Astrocyte (in vitro differentiated cells and primary cell): ENCODE measurements at regions not wholly inside any gene's neighbourhood (a gene's known extent, or its start where the extent isn't known, plus 50 kb on each side); places are given as distances from the start of the nearest gene placed in this dataset.

Experiments
- CTCF ChIP-seq: IDR thresholded peaks from 2 replicates; pipeline ENCODE4 v1.5.1; 2011; ENCODE audit warnings: low read depth, mild to moderate bottlenecking, inconsistent platforms, low read length, moderate library complexity; ENCODE audit not compliant: insufficient read depth
- EZH2 ChIP-seq: IDR thresholded peaks from 2 replicates; pipeline ENCODE4 v1.6.1; 2012; ENCODE audit warnings: mild to moderate bottlenecking, low read length, inconsistent platforms; ENCODE audit not compliant: insufficient read depth

GRCh38 chr5:130871346-130872086 is 293.5 kb downstream of the HINT1 start:
- peak; percentile 48 for TF ChIP-seq CTCF
- TF ChIP-seq EZH2, result no peak
